ENCODE measurements at regions not wholly inside any gene's neighbourhood (a gene's known extent, or its start where the extent isn't known, plus 50 kb on each side); places are given as distances from the start of the nearest gene placed in this dataset.

DNA sequence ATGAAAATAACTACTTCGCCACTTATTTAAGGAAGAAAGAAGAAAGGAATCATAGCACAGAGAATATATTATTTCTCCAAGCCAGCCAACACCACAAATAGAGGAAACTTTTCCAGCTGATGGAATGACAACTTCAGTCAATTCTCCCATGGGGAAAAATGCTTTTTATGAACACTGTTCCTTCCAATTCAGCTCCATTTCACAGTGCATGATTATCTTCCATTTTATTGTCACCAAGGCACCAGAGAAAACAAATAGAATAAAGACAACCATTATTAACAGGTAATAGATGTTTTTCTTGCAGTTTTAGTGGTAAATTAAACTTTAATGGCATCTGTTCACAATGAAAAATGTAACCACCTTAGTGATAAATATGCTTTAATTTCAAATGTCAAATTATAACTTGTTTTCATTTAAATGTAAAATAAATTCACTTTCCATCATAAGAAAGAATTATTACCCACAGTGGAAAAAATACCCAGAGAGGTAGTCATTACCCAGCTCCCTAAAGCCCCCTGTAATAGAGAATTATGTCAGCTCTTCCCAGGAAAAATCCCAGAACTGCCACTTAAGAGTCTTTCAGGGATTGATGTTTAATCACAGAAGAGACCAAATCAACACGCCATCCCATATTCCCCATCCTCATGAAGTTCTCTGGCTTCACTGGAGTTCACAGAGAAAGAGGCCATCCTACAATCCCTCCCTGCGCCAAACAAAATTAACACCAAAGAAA is 828.3 kb upstream of the TMEM132C start:
- DNase-seq (ENCODE audit: low spot score) (no peak), ATAC-seq (no peak)
- H3K9me3 Mint-ChIP-seq = peaks cover 87% of the 10 kb centered on the region
- peaks cover 7% of the 10 kb centered on the region for H3K27me3 Mint-ChIP-seq (ENCODE audit: low read depth)
- no peak overlapping the region for H3K27ac Mint-ChIP-seq
- POLR2A ChIA-PET = no interaction called here
- peaks cover 67% of the 10 kb centered on the region for H3K36me3 Mint-ChIP-seq
- H3K4me1 Mint-ChIP-seq = no peaks in the 10 kb centered on the region
- no peak overlapping the region for H3K4me3 Mint-ChIP-seq
- TF ChIP-seq, protein P1, sequence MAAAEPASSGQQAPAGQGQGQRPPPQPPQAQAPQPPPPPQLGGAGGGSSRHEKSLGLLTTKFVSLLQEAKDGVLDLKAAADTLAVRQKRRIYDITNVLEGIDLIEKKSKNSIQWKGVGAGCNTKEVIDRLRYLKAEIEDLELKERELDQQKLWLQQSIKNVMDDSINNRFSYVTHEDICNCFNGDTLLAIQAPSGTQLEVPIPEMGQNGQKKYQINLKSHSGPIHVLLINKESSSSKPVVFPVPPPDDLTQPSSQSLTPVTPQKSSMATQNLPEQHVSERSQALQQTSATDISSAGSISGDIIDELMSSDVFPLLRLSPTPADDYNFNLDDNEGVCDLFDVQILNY (CRISPR knock-in tag; IDR thresholded peaks at IDR 0.05) = no peak
- TF ChIP-seq, protein P2, sequence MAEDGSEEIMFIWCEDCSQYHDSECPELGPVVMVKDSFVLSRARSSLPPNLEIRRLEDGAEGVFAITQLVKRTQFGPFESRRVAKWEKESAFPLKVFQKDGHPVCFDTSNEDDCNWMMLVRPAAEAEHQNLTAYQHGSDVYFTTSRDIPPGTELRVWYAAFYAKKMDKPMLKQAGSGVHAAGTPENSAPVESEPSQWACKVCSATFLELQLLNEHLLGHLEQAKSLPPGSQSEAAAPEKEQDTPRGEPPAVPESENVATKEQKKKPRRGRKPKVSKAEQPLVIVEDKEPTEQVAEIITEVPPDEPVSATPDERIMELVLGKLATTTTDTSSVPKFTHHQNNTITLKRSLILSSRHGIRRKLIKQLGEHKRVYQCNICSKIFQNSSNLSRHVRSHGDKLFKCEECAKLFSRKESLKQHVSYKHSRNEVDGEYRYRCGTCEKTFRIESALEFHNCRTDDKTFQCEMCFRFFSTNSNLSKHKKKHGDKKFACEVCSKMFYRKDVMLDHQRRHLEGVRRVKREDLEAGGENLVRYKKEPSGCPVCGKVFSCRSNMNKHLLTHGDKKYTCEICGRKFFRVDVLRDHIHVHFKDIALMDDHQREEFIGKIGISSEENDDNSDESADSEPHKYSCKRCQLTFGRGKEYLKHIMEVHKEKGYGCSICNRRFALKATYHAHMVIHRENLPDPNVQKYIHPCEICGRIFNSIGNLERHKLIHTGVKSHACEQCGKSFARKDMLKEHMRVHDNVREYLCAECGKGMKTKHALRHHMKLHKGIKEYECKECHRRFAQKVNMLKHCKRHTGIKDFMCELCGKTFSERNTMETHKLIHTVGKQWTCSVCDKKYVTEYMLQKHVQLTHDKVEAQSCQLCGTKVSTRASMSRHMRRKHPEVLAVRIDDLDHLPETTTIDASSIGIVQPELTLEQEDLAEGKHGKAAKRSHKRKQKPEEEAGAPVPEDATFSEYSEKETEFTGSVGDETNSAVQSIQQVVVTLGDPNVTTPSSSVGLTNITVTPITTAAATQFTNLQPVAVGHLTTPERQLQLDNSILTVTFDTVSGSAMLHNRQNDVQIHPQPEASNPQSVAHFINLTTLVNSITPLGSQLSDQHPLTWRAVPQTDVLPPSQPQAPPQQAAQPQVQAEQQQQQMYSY (CRISPR knock-in tag; IDR thresholded peaks at IDR 0.05) = no peak
- TF ChIP-seq, protein P3, sequence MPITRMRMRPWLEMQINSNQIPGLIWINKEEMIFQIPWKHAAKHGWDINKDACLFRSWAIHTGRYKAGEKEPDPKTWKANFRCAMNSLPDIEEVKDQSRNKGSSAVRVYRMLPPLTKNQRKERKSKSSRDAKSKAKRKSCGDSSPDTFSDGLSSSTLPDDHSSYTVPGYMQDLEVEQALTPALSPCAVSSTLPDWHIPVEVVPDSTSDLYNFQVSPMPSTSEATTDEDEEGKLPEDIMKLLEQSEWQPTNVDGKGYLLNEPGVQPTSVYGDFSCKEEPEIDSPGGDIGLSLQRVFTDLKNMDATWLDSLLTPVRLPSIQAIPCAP (CRISPR knock-in tag; IDR thresholded peaks at IDR 0.05) = no peak
- TF ChIP-seq CREM (CRISPR knock-in tag; IDR thresholded peaks at IDR 0.05) = no peak
- TF ChIP-seq, protein P4, sequence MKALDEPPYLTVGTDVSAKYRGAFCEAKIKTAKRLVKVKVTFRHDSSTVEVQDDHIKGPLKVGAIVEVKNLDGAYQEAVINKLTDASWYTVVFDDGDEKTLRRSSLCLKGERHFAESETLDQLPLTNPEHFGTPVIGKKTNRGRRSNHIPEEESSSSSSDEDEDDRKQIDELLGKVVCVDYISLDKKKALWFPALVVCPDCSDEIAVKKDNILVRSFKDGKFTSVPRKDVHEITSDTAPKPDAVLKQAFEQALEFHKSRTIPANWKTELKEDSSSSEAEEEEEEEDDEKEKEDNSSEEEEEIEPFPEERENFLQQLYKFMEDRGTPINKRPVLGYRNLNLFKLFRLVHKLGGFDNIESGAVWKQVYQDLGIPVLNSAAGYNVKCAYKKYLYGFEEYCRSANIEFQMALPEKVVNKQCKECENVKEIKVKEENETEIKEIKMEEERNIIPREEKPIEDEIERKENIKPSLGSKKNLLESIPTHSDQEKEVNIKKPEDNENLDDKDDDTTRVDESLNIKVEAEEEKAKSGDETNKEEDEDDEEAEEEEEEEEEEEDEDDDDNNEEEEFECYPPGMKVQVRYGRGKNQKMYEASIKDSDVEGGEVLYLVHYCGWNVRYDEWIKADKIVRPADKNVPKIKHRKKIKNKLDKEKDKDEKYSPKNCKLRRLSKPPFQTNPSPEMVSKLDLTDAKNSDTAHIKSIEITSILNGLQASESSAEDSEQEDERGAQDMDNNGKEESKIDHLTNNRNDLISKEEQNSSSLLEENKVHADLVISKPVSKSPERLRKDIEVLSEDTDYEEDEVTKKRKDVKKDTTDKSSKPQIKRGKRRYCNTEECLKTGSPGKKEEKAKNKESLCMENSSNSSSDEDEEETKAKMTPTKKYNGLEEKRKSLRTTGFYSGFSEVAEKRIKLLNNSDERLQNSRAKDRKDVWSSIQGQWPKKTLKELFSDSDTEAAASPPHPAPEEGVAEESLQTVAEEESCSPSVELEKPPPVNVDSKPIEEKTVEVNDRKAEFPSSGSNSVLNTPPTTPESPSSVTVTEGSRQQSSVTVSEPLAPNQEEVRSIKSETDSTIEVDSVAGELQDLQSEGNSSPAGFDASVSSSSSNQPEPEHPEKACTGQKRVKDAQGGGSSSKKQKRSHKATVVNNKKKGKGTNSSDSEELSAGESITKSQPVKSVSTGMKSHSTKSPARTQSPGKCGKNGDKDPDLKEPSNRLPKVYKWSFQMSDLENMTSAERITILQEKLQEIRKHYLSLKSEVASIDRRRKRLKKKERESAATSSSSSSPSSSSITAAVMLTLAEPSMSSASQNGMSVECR (CRISPR knock-in tag; IDR thresholded peaks at IDR 0.05; ENCODE audit: borderline replicate concordance) = no peak
- TF ChIP-seq, protein P5, sequence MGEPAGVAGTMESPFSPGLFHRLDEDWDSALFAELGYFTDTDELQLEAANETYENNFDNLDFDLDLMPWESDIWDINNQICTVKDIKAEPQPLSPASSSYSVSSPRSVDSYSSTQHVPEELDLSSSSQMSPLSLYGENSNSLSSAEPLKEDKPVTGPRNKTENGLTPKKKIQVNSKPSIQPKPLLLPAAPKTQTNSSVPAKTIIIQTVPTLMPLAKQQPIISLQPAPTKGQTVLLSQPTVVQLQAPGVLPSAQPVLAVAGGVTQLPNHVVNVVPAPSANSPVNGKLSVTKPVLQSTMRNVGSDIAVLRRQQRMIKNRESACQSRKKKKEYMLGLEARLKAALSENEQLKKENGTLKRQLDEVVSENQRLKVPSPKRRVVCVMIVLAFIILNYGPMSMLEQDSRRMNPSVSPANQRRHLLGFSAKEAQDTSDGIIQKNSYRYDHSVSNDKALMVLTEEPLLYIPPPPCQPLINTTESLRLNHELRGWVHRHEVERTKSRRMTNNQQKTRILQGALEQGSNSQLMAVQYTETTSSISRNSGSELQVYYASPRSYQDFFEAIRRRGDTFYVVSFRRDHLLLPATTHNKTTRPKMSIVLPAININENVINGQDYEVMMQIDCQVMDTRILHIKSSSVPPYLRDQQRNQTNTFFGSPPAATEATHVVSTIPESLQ (CRISPR knock-in tag; IDR thresholded peaks at IDR 0.05) = no peak
- TF ChIP-seq, protein P6, sequence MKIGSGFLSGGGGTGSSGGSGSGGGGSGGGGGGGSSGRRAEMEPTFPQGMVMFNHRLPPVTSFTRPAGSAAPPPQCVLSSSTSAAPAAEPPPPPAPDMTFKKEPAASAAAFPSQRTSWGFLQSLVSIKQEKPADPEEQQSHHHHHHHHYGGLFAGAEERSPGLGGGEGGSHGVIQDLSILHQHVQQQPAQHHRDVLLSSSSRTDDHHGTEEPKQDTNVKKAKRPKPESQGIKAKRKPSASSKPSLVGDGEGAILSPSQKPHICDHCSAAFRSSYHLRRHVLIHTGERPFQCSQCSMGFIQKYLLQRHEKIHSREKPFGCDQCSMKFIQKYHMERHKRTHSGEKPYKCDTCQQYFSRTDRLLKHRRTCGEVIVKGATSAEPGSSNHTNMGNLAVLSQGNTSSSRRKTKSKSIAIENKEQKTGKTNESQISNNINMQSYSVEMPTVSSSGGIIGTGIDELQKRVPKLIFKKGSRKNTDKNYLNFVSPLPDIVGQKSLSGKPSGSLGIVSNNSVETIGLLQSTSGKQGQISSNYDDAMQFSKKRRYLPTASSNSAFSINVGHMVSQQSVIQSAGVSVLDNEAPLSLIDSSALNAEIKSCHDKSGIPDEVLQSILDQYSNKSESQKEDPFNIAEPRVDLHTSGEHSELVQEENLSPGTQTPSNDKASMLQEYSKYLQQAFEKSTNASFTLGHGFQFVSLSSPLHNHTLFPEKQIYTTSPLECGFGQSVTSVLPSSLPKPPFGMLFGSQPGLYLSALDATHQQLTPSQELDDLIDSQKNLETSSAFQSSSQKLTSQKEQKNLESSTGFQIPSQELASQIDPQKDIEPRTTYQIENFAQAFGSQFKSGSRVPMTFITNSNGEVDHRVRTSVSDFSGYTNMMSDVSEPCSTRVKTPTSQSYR (CRISPR knock-in tag; IDR thresholded peaks at IDR 0.05) = no peak
- CTCF ChIA-PET = no interaction called here

DNA sequence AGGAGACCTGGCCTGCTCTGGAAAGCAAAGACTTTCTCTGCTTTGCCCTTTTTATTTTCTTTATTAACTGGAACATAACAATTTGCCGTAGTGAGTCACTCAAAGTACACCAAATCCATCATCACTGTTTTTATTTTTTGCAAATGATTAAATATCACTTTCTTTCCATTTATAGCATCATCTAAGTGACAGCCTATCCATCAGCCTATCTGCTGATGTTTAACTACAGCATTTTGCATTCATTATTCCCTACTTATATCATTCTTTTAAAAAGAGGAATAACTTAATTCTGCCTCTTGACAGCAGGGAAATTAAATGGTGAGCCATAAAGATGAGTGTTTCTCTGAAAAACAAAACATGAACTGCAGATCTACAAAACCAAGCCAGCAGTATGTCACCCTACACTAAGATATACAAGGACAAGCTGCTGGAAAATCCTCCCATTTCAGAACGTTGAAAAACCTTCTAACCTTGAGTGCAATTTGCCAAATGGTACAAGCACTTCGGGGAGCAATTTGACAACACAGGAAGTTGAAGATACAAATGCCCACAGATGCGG is 821.3 kb upstream of the TMEM132C start:
- CTCF ChIA-PET = no interaction called here
- no peak for ATAC-seq
- Mint-ChIP-seq H3K4me3 (no peak overlapping the region), H3K36me3 (peaks cover 53% of the 10 kb centered on the region), H3K27ac (no peak overlapping the region), H3K9me3 (peaks cover 70% of the 10 kb centered on the region), H3K4me1 (no peaks in the 10 kb centered on the region), H3K27me3 (ENCODE audit: low read depth) (peaks cover 3% of the 10 kb centered on the region; the same call in 1 of the 2 replicates)
- no peak for DNase-seq (ENCODE audit: low spot score)
- TF ChIP-seq, protein P7, sequence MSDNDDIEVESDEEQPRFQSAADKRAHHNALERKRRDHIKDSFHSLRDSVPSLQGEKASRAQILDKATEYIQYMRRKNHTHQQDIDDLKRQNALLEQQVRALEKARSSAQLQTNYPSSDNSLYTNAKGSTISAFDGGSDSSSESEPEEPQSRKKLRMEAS (CRISPR knock-in tag; IDR thresholded peaks at IDR 0.05) = no peak
- POLR2A ChIA-PET = no interaction called here
